HepG2 (cell line): ENCODE measurements at regions not wholly inside any gene's neighbourhood (a gene's known extent, or its start where the extent isn't known, plus 50 kb on each side); places are given as distances from the start of the nearest gene placed in this dataset.

Source experiments
- ATF2 ChIP-seq: sonication (generic); formaldehyde crosslinking; IDR thresholded peaks from 2 replicates; pipeline ENCODE4 v1.4.0; 2020; ENCODE audit warnings: missing genetic modification reagents
- GABPB1 ChIP-seq: IDR thresholded peaks from 2 replicates; pipeline ENCODE4 v1.6.1; 2016; ENCODE audit warnings: mild to moderate bottlenecking, missing genetic modification reagents, moderate library complexity, missing compliant biosample characterization
- HNRNPUL1 ChIP-seq: fragments of 200-400 bp; formaldehyde crosslinking; IDR thresholded peaks from 2 replicates; pipeline ENCODE4 v1.6.1; 2017; ENCODE audit warnings: low read depth, mild to moderate bottlenecking, low read length, moderate library complexity
- JUNB ChIP-seq: sonication (generic); formaldehyde crosslinking; IDR thresholded peaks from 2 replicates; pipeline ENCODE4 v1.8.0; 2022; ENCODE audit warnings: missing genetic modification reagents, mild to moderate bottlenecking, borderline replicate concordance
- MED8 ChIP-seq: sonication (generic); formaldehyde crosslinking; IDR thresholded peaks from 2 replicates; pipeline ENCODE4 v1.8.1; 2023; ENCODE audit warnings: mild to moderate bottlenecking, missing genetic modification reagents; ENCODE audit not compliant: insufficient replicate concordance
- POLR2AphosphoS5 ChIP-seq: IDR thresholded peaks from 2 replicates; pipeline ENCODE4 v1.6.1; 2012; ENCODE audit warnings: low read depth, low read length
- SP1 ChIP-seq, 2 experiments: fragments of 450-650 bp in 1 of 2; sonication (generic) in 1 of 2; formaldehyde crosslinking in 1 of 2; IDR thresholded peaks; 2 replicates each; pipeline versions ENCODE4 v1.4.0 to v1.6.1; 2016 to 2020; ENCODE audit warnings: missing genetic modification reagents in 1 of 2
- SYNCRIP ChIP-seq: fragments of 200-400 bp; formaldehyde crosslinking; IDR thresholded peaks from 2 replicates; pipeline ENCODE4 v1.6.1; 2018; ENCODE audit warnings: mild to moderate bottlenecking, low read depth, low read length; ENCODE audit not compliant: insufficient read depth
- YY1 ChIP-seq: IDR thresholded peaks from 2 replicates; pipeline ENCODE4 v1.6.1; 2011; ENCODE audit warnings: low read length, low read depth, moderate library complexity, mild to moderate bottlenecking; ENCODE audit not compliant: insufficient read depth, insufficient replicate concordance
- ZNF749 ChIP-seq: sonication (generic); formaldehyde crosslinking; IDR thresholded peaks from 2 replicates; pipeline ENCODE4 v1.8.0; 2022; ENCODE audit warnings: mild to moderate bottlenecking, missing genetic modification reagents, moderate library complexity, borderline replicate concordance
- ZNF891 ChIP-seq: sonication (generic); formaldehyde crosslinking; IDR thresholded peaks from 2 replicates; pipeline ENCODE4 v1.5.0; 2020; ENCODE audit warnings: mild to moderate bottlenecking, missing genetic modification reagents
- ZXDC ChIP-seq: sonication (generic); formaldehyde crosslinking; IDR thresholded peaks from 2 replicates; pipeline ENCODE4 v1.5.0; 2020; ENCODE audit warnings: mild to moderate bottlenecking, missing genetic modification reagents
- TF ChIP-seq, protein P1 (sequence below): sonication (generic); formaldehyde crosslinking; IDR thresholded peaks from 2 replicates; pipeline ENCODE4 v1.5.0; 2020; ENCODE audit warnings: mild to moderate bottlenecking, missing genetic modification reagents, moderate library complexity

- TF ChIP-seq ATF2 (CRISPR knock-in tag), result no peak
- no peak for TF ChIP-seq MED8 (CRISPR knock-in tag)
- TF ChIP-seq POLR2AphosphoS5, result no peak
- no peak for TF ChIP-seq SP1 (IDR thresholded peaks at IDR 0.05)
- TF ChIP-seq SP1 (CRISPR knock-in tag; IDR thresholded peaks at IDR 0.05), result no peak
- TF ChIP-seq ZNF749 (CRISPR knock-in tag), result no peak
- TF ChIP-seq, protein P1, sequence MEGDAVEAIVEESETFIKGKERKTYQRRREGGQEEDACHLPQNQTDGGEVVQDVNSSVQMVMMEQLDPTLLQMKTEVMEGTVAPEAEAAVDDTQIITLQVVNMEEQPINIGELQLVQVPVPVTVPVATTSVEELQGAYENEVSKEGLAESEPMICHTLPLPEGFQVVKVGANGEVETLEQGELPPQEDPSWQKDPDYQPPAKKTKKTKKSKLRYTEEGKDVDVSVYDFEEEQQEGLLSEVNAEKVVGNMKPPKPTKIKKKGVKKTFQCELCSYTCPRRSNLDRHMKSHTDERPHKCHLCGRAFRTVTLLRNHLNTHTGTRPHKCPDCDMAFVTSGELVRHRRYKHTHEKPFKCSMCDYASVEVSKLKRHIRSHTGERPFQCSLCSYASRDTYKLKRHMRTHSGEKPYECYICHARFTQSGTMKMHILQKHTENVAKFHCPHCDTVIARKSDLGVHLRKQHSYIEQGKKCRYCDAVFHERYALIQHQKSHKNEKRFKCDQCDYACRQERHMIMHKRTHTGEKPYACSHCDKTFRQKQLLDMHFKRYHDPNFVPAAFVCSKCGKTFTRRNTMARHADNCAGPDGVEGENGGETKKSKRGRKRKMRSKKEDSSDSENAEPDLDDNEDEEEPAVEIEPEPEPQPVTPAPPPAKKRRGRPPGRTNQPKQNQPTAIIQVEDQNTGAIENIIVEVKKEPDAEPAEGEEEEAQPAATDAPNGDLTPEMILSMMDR (CRISPR knock-in tag), result no peak
- no peak for TF ChIP-seq ZXDC (CRISPR knock-in tag)
- no peak for TF ChIP-seq HNRNPUL1
- TF ChIP-seq JUNB (CRISPR knock-in tag), result no peak
- TF ChIP-seq ZNF891, result no peak
- no peak for TF ChIP-seq GABPB1 (CRISPR knock-in tag)
- TF ChIP-seq YY1, result no peak
- no peak for TF ChIP-seq SYNCRIP
These were observed 99.0 kb upstream of the TRPC4 start for GRCh38 chr13:37968555-37968954.
